GM18519 (cell line): ENCODE measurements at regions not wholly inside any gene's neighbourhood (a gene's known extent, or its start where the extent isn't known, plus 50 kb on each side); places are given as distances from the start of the nearest gene placed in this dataset.

Experiments used
- ATAC-seq: cut with Tn5 transposase; IDR thresholded peaks from one replicate; pipeline ENCODE4 v1.9.1; 2021; ENCODE audit warnings: mild to moderate bottlenecking, moderate library complexity; ENCODE audit not compliant: unreplicated experiment, low FRiP score

DNA sequence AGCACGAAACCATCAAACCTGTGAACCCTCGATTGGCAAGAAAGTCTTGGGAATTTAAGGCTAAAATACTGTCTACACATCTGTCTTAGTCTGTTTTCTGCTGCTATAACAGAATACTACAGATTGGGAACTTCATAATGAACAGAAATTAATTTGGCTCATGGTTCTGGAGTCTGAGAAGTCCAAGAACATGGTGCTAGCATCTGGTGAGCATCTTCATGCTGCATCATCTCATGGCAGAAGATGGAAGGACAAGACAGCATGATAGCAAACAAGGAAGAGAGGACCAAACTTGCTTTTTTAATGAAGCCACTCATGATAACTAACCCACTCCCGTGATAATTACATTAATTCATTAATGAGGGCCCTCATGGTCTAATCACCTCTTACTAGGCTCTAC is 102.0 kb upstream of the CDKN3 start:
- no peak for ATAC-seq

DNA sequence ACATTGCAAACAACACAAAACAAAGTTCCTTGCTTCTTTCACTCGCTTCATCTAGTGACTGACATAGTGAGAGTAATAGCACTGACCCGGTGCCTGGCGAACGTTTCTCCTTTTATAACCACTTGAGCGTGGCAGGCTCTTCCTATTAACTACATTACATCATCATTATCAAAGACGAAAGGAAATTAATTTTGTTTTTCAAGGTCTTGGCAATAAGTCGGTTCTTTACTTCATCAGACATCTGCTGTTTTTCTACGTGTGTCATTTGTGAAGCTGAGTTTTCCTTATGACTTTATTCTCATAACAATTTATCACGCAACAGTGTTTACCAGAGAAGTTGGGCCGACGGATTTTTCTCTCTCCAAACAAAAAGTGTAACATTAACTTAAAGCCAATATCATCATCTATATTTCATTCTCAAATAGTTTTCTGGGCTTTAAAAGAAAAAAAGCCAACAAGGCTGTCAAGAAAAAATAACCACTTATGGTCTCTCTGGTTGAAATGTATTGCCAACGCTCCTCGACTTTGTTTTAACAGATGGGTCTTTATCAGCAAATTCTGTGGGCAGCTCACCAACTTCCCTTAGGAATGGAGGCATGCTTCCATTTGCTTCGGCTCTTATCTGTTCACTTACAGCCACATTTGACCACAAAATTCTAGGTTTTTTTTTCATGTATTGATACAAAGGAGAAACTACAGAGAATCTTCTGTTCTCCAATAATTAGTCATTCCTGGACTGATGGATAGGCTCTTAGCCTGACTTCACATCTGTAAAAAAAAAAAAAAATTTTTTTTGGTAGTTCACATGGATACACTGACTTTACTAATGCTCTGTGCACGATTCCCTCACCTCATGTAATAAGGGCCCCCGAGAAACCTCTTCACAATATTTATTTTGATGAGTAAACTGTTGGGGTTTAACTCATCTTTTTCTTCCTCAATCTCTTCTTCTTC is 97.1 kb upstream of the CDKN3 start:
- no peak for ATAC-seq

DNA sequence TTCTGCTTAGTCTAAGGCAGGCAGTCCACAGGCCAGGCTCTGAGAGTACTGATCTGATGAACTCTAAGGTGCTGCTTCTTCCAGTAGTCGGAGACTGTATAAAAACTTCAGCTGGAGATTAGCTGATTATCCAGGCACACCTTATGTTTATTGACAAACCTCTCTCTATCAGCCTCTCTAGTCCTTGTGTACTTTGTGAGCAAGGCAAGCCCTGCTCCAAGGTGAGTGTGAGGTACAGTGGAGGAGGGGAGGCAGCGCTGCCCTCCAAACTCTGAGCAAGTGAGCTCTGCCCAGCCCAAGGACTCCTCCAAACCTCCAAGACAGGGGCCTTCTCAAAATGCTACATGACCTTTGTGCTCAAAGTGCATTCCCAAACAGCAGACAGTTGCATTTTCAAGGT is 95.9 kb upstream of the CDKN3 start:
- ATAC-seq, result no peak

- no peak for ATAC-seq
Measured at GRCh38 chr14:54301359-54301758, 95.4 kb upstream of the CDKN3 start.

- no peak for ATAC-seq
Measured at GRCh38 chr14:54306806-54307205, 90.0 kb upstream of the CDKN3 start.

- no peak for ATAC-seq
Measured at GRCh38 chr14:54309615-54310014, 87.2 kb upstream of the CDKN3 start.

DNA sequence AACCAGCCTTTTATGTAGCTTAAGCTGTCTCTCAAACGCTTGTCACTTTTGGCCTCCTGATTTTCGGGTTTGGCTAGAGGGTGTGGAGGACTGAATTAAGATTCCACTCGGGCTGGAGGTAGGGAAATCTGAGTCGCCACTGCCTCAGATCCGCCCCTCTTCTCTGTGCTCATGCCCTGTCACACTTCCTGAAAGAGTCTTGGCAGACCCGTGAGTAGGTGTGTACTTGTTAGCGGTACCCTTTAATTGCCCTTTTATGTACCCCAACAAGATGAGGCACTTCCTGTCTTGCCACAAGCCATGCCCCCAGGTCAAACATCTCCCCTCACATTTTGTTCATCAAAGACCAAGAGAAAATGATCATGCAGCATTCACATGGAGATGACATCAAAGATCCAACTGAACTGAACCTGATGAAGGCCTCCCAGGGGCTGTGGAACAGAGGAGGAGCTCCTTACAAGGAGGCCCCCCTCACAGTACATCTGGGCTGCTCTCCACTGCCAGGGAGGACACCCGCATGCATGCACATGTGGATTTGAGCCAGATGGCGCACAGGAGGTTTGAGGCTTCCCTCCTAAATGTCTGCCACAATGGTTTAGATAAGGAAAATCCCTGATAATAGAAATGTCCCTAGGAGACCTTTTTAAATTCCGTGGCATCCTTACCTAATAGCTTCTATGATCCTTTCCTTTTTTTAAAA is 86.5 kb upstream of the CDKN3 start:
- ATAC-seq, result no peak

DNA sequence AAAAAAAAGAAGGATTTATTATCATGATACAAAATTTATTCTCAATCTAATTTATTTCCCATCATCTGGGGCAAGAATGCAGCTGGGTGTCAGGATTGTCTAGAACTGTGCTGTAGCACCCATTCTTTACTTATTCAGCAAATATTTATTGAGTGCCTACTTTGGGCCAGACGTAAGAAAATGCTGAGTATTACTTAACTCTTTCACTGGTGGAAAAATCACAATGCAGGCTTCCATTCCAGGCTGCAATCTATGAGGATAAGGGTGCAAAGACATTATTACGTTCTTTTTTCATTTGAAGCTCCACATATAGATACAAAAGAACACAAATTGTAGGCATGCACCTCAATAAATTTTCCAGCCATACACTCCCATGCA is 86.0 kb upstream of the CDKN3 start:
- ATAC-seq, result no peak

GRCh38 chr14:54312166-54312801 is 84.5 kb upstream of the CDKN3 start:
- ATAC-seq, result no peak

- no peak for ATAC-seq
Measured at GRCh38 chr14:54314365-54315104, 82.3 kb upstream of the CDKN3 start.

GRCh38 chr14:54316652-54317051 is 80.2 kb upstream of the CDKN3 start:
- ATAC-seq, result no peak

DNA sequence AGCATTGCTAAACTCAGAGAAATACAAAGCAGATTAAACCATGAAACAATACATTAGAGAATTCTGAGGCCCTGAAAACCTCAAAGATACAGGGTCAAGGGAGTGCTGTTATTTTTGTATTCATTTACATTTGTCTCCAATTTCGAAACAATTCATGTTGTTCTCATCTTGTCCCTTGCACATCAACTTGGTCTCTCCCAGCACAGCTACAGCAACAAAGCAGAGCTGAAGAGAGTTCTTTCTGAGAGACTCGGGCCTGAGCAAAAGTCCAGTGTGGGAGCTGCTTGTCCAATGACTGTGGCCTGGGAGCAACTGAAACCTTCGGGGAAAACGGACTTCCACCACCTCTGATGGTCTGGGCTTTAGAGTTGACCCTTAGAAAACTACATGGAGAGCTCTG is 79.4 kb upstream of the CDKN3 start:
- ATAC-seq, result no peak

DNA sequence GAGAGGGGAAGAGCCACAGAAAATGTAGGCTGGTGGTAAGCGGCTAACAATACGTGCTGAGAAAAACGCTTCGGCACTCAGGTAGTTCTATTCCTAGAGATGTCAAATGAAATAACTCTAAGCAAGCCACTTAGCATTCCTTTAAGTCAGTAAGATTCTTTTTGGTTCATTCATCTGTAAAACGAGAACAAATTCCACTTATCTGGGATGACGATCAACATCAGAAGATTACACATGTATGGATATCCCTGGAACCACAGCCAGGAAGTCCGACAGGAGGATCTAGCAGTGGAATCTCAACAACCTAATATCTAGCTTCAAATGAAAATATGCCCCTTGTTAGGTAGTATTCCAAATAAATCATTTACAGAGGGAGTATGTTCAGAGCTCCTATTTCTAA is 74.6 kb upstream of the CDKN3 start:
- no peak for ATAC-seq

GRCh38 chr14:54322701-54323337 is 74.0 kb upstream of the CDKN3 start:
- ATAC-seq, result no peak

DNA sequence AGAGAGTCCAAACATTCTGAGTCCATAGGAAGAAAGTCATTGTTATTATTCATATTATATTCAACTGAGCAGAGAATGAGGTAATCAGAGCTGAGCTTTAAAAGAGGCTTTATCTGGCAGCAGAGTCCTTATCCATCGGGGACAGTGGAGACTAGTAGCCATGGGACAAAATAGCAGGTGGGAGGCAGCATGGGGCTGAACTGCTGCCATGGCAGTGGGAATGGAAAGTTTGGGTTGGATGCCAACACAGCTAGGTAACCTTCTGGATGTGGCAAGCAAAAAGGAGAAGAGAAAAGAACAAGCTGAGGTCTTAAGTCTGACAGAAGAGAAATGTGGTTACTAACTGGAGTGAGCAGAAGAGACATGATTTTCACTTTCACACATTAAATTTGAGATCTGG is 71.0 kb upstream of the CDKN3 start:
- ATAC-seq, result no peak

DNA sequence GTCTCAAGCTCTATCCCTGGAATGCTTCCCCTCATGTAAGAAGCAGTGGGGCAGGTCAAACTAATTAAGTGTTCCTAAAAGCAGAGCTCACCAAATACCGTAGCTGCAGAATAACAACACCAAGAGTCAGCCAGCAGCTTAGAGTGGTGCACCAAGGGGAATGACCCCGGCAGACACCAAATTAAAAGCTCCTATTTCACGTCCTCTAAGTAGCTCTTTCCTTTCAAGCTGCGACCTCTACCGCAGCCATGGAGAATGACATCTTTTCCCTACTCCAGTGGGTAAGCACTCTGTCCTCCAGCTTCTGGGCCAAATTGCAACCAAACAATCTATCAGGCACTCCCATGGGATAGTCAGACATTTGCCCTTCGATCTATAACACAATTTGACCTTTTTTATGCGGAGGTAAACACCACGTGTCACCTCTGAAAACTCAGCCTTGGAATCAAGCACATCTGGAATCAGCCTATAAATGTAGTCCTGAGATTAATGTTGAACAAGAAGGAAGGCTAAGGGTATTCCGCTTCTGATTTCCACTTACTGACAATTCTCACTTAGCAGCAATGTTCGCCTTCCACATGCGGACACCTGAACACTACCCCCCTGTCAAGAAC is 67.6 kb upstream of the CDKN3 start:
- ATAC-seq, result no peak

GRCh38 chr14:54330876-54331275 is 65.9 kb upstream of the CDKN3 start:
- no peak for ATAC-seq

GRCh38 chr14:54331516-54331915 is 65.3 kb upstream of the CDKN3 start:
- no peak for ATAC-seq

DNA sequence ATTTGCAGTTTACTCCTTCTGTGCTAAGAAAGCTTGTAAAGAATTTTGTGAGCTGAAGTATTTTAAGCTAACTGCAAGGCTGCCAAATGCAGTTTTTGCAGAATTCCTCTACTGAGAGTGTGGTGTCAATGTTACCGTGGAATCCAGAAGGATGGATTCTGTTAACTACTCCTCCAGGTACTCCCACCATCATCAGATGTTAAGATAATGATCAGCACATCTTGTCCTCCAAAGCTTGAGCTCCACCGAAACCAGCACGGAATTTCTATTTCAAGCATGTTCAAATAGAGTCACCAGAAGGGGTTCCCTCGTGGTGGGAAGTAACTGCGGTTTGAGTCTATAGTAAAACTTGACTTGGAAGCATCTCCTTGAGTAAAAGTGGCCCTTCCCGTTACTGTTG is 64.3 kb upstream of the CDKN3 start:
- ATAC-seq, result no peak

DNA sequence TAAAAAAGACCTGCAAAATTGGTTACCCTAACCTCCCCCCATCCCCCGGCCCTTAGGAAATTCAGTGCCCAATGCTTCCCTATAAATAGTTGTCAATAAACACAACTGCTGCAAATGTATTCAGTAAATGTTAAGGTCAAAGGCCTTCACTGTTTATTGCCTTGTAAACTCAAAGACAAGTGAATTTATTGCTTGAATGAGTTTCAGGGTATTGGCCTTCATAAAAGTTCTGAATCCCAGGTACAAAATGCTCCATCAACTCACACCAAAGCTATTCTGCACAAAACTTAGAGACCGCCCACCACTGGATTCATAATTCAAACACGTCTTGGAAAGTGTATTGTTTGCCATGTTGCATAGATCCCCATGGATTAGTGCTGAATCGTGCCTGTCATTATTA is 63.3 kb upstream of the CDKN3 start:
- ATAC-seq, result no peak
